ENCODE measurements at regions not wholly inside any gene's neighbourhood (a gene's known extent, or its start where the extent isn't known, plus 50 kb on each side); places are given as distances from the start of the nearest gene placed in this dataset.
"Not testable (repeated sequence)": the region's sequence is repeated elsewhere in the genome, so short reads cannot be mapped to it uniquely, and the experiment has no call there.

DNA sequence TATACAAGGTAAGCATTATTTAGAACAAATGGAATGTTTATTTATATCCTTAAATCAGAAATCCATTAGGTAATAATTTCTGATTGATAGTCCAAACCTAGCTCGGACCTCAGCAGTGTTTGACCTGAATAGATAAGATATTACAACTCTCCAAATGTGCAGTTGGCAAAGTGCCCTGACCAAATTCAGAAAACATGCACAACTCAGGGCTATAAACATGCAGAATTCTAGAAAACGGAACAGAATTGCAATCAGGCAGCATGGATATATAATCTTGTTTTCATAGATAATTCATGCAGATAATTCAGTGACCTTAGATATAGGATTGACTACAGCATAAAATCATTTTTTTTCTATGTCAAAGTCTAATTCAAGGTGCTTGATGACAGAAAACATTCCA, 626.6 kb upstream of the CITED2 start:
- no peaks in the 10 kb centered on the region for H3K9me3 ChIP-seq (ENCODE audit: low read length)
- TF ChIP-seq EZH2 (IDR thresholded peaks at IDR 0.05; ENCODE audit: borderline replicate concordance, low read length) = no peak
- TF ChIP-seq, protein P1, sequence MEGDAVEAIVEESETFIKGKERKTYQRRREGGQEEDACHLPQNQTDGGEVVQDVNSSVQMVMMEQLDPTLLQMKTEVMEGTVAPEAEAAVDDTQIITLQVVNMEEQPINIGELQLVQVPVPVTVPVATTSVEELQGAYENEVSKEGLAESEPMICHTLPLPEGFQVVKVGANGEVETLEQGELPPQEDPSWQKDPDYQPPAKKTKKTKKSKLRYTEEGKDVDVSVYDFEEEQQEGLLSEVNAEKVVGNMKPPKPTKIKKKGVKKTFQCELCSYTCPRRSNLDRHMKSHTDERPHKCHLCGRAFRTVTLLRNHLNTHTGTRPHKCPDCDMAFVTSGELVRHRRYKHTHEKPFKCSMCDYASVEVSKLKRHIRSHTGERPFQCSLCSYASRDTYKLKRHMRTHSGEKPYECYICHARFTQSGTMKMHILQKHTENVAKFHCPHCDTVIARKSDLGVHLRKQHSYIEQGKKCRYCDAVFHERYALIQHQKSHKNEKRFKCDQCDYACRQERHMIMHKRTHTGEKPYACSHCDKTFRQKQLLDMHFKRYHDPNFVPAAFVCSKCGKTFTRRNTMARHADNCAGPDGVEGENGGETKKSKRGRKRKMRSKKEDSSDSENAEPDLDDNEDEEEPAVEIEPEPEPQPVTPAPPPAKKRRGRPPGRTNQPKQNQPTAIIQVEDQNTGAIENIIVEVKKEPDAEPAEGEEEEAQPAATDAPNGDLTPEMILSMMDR (IDR thresholded peaks at IDR 0.05; ENCODE audit: low read length) = no peak
- no peak overlapping the region for H3K4me2 ChIP-seq (ENCODE audit: low read length)
- no peaks in the 10 kb centered on the region for H4K20me1 ChIP-seq (ENCODE audit: insufficient read depth, low read length)
- H3K4me1 ChIP-seq (ENCODE audit: insufficient read depth, low read length, severe bottlenecking) = no peaks in the 10 kb centered on the region
- H3K36me3 ChIP-seq (ENCODE audit: insufficient read depth, low read length) = no peaks in the 10 kb centered on the region
- no peaks in the 10 kb centered on the region for H3K27me3 ChIP-seq (ENCODE audit: insufficient read depth, low read length)
- no peak overlapping the region for H2AFZ ChIP-seq (ENCODE audit: low read length)
- H3K4me3 ChIP-seq (ENCODE audit: low read depth, low read length, poor library complexity, severe bottlenecking) = no peak overlapping the region
- no peaks in the 10 kb centered on the region for H3K9me2 ChIP-seq (ENCODE audit: low read depth, low read length)
- no peaks in the 10 kb centered on the region for H3F3A ChIP-seq (ENCODE audit: insufficient read depth, low read length)
- no peak overlapping the region for H3K9ac ChIP-seq (ENCODE audit: low read length)
- no peaks in the 10 kb centered on the region for H3K79me2 ChIP-seq (ENCODE audit: insufficient read depth, low read length)
- no peak overlapping the region for H3K27ac ChIP-seq (ENCODE audit: low read depth, low read length, poor library complexity, severe bottlenecking)

DNA sequence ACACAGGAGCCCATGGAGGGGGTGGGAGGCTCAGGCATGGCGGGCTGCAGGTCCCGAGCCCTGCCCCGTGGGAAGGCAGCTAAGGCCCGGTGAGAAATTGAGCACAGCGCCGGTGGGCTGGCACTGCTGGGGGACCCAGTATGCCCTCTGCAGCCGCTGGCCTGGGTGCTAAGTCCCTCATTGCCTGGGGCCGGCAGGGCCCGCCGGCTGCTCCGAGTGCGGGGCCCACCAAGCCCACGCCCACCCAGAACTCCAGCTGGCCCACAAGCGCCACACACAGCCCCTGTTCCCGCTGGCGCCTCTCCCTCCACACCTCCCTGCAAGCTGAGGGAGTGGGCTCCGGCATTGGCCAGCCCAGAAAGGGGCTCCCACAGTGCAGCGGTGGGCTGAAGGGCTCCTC, 625.2 kb upstream of the CITED2 start:
- not testable (repeated sequence) for H3K27ac ChIP-seq (ENCODE audit: low read depth, low read length, poor library complexity, severe bottlenecking); H3K36me3 ChIP-seq (ENCODE audit: insufficient read depth, low read length); H3K9ac ChIP-seq (ENCODE audit: low read length); H3F3A ChIP-seq (ENCODE audit: insufficient read depth, low read length); H3K4me2 ChIP-seq (ENCODE audit: low read length); H3K27me3 ChIP-seq (ENCODE audit: insufficient read depth, low read length); H3K4me1 ChIP-seq (ENCODE audit: insufficient read depth, low read length, severe bottlenecking); H3K79me2 ChIP-seq (ENCODE audit: insufficient read depth, low read length); H3K4me3 ChIP-seq (ENCODE audit: low read depth, low read length, poor library complexity, severe bottlenecking); H3K9me2 ChIP-seq (ENCODE audit: low read depth, low read length); H2AFZ ChIP-seq (ENCODE audit: low read length); H4K20me1 ChIP-seq (ENCODE audit: insufficient read depth, low read length); H3K9me3 ChIP-seq (ENCODE audit: low read length)

DNA sequence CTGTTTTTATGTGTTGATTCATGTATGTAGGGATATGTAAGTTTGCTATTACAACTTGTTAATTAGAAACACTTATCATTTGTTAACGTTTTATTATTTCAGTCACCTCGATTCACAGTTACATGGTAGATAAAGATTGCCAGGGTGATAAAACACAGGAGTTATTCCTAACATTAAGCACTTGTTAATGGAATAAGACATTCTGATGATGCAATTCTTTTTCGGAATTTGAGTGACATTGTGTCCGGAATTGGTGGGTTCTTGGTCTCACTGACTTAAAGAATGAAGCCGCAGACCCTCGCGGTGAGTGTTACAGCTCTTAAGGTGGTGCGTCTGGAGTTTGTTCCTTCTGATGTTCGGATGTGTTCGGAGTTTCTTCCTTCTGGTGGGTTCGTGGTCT, 624.0 kb upstream of the CITED2 start:
- H3K4me3 ChIP-seq (ENCODE audit: low read depth, low read length, poor library complexity, severe bottlenecking); H4K20me1 ChIP-seq (ENCODE audit: insufficient read depth, low read length); H2AFZ ChIP-seq (ENCODE audit: low read length); H3K36me3 ChIP-seq (ENCODE audit: insufficient read depth, low read length); H3F3A ChIP-seq (ENCODE audit: insufficient read depth, low read length); H3K27ac ChIP-seq (ENCODE audit: low read depth, low read length, poor library complexity, severe bottlenecking); H3K9ac ChIP-seq (ENCODE audit: low read length); H3K9me2 ChIP-seq (ENCODE audit: low read depth, low read length); H3K79me2 ChIP-seq (ENCODE audit: insufficient read depth, low read length); H3K4me1 ChIP-seq (ENCODE audit: insufficient read depth, low read length, severe bottlenecking); H3K4me2 ChIP-seq (ENCODE audit: low read length); H3K27me3 ChIP-seq (ENCODE audit: insufficient read depth, low read length); H3K9me3 ChIP-seq (ENCODE audit: low read length): not testable (repeated sequence)

DNA sequence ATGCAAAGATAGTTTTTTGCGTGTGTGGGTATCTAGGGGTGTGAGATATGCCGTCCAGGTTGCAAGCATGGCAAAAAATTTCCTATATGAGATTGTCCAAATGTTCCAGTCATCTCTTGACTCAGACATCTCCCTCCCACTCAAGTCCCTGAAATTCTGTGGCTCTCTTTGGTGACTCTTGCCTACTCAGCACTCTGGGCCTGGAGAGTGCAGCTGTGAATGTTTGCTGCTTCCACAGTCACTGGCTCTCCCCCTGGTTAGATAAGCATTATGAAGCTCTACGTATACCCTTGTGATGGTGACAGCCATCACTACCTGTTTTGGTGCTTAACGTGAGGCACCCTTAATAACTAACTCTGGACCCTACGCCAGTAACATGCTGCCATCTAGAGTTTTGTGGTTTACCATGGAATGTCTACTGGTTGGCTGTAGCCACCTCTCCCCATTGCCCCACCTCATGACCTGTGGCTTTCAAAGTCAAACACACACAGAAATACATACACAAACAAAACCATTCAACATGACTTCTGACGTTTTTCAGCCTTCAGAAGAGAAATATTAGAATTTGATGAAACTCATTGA, 621.9 kb upstream of the CITED2 start:
- Histone ChIP-seq H4K20me1 (ENCODE audit: insufficient read depth, low read length) (no peaks in the 10 kb centered on the region), H3K79me2 (ENCODE audit: insufficient read depth, low read length) (no peaks in the 10 kb centered on the region), H3K27me3 (ENCODE audit: insufficient read depth, low read length) (no peaks in the 10 kb centered on the region), H3F3A (ENCODE audit: insufficient read depth, low read length) (no peaks in the 10 kb centered on the region), H3K36me3 (ENCODE audit: insufficient read depth, low read length) (no peaks in the 10 kb centered on the region), H3K4me1 (ENCODE audit: insufficient read depth, low read length, severe bottlenecking) (no peaks in the 10 kb centered on the region), H3K4me2 (ENCODE audit: low read length) (no peak overlapping the region), H3K9me2 (ENCODE audit: low read depth, low read length) (no peaks in the 10 kb centered on the region), H3K27ac (ENCODE audit: low read depth, low read length, poor library complexity, severe bottlenecking) (no peak overlapping the region), H2AFZ (ENCODE audit: low read length) (no peak overlapping the region), H3K4me3 (ENCODE audit: low read depth, low read length, poor library complexity, severe bottlenecking) (no peak overlapping the region), H3K9ac (ENCODE audit: low read length) (no peak overlapping the region), H3K9me3 (ENCODE audit: low read length) (no peaks in the 10 kb centered on the region)
- TF ChIP-seq, protein P1 (IDR thresholded peaks at IDR 0.05; ENCODE audit: low read length) = peak; percentile 19; the same call in 1 of the 2 replicates
- TF ChIP-seq EZH2 (IDR thresholded peaks at IDR 0.05; ENCODE audit: borderline replicate concordance, low read length) = no peak
